PC-3 (cell line): ENCODE measurements at regions not wholly inside any gene's neighbourhood (a gene's known extent, or its start where the extent isn't known, plus 50 kb on each side); places are given as distances from the start of the nearest gene placed in this dataset.

ENCODE experiments used
- CTCF ChIP-seq: fragments of 300-600 bp; sonication (generic); conservative IDR thresholded peaks from 2 replicates; pipeline ENCODE4 v1.5.1; 2017; ENCODE audit warnings: antibody characterized with exemption, low read depth, mild to moderate bottlenecking, low read length
- EZH2phosphoT487 ChIP-seq: fragments of 300-600 bp; sonication (generic); IDR thresholded peaks from 2 replicates; pipeline ENCODE4 v1.6.1; 2018; ENCODE audit warnings: mild to moderate bottlenecking, antibody characterized with exemption, low read length, borderline replicate concordance

- TF ChIP-seq CTCF (no peak), EZH2phosphoT487 (no peak)
Observed at GRCh38 chr14:94921456-94921855, 151.5 kb upstream of the GSC start.
